ENCODE measurements at regions not wholly inside any gene's neighbourhood (a gene's known extent, or its start where the extent isn't known, plus 50 kb on each side); places are given as distances from the start of the nearest gene placed in this dataset.

DNA sequence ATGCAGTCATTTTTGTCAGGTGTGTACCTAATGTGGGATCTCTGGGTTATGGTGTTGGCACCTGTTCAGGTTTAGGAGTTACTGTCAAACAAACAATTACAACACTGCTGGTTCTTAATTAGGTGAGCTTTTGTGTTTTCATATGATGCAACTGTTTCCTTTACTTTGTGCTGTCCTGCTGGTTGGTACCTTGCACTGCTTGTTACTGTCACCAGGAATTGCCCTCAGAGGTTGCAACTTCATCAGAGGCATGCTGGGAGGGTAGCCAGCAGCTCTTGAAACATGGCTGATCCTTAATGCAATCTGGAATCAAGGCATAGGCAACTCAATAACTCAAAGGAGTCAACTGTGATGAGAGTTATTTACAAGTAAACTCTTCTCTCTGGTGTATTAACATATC is 400.3 kb downstream of the MIAT start:
- no peak overlapping the region for H3K4me3 Mint-ChIP-seq

More for the DNA sequence above, 400.3 kb downstream of the MIAT start:
- no peak overlapping the region for H3T11ph ChIP-seq (ENCODE audit: low read length)
- no peaks in the 10 kb centered on the region for H3K9me3 ChIP-seq (ENCODE audit: control insufficient read depth, low read depth, low read length)
- Mint-ChIP-seq H3K4me1 (peaks cover 0 to 10% of the 10 kb centered on the region in 2 experiments; a peak in 3 of 4 replicates), H3K27me3 (ENCODE audit: low read depth) (peaks cover 5% of the 10 kb centered on the region), H3K9me3 (no peaks in the 10 kb centered on the region), H3K27ac (no peak overlapping the region), H3K36me3 (ENCODE audit: insufficient read depth in 1 of 3, low read depth in 3 of 3) (no peaks in the 10 kb centered on the region)
- no peaks in the 10 kb centered on the region for H3K4me1 ChIP-seq (ENCODE audit: insufficient read depth, low read length)
- H3K56ac ChIP-seq (ENCODE audit: insufficient read length, low read depth, low read length) = no peak overlapping the region
- no peak overlapping the region for H2AFZ ChIP-seq (ENCODE audit: low read length)
- no peak overlapping the region for H2BK20ac ChIP-seq (ENCODE audit: low read depth, low read length, poor library complexity, severe bottlenecking)
- H2AK5ac ChIP-seq (ENCODE audit: insufficient read length, low read length) = no peak overlapping the region
- H2BK15ac ChIP-seq (ENCODE audit: low read depth, low read length) = no peak overlapping the region
- no peak overlapping the region for H4K91ac ChIP-seq (ENCODE audit: insufficient read length, low read depth, low read length)
- H3K27ac ChIP-seq (ENCODE audit: insufficient read length, low read depth, low read length) = no peak overlapping the region
- H3K79me1 ChIP-seq (ENCODE audit: insufficient read depth, low read depth, low read length, poor library complexity, severe bottlenecking) = no peaks in the 10 kb centered on the region
- no peak overlapping the region for H4K8ac ChIP-seq (replicated peaks; ENCODE audit: insufficient read length, low read depth, low read length)
- H2BK12ac ChIP-seq (ENCODE audit: insufficient read length, low read depth, low read length) = no peak overlapping the region
- H3K4me2 ChIP-seq (ENCODE audit: insufficient read depth, insufficient read length, low read length) = no peak overlapping the region
- no peak for DNase-seq
- TF ChIP-seq, protein P1, sequence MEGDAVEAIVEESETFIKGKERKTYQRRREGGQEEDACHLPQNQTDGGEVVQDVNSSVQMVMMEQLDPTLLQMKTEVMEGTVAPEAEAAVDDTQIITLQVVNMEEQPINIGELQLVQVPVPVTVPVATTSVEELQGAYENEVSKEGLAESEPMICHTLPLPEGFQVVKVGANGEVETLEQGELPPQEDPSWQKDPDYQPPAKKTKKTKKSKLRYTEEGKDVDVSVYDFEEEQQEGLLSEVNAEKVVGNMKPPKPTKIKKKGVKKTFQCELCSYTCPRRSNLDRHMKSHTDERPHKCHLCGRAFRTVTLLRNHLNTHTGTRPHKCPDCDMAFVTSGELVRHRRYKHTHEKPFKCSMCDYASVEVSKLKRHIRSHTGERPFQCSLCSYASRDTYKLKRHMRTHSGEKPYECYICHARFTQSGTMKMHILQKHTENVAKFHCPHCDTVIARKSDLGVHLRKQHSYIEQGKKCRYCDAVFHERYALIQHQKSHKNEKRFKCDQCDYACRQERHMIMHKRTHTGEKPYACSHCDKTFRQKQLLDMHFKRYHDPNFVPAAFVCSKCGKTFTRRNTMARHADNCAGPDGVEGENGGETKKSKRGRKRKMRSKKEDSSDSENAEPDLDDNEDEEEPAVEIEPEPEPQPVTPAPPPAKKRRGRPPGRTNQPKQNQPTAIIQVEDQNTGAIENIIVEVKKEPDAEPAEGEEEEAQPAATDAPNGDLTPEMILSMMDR (conservative IDR thresholded peaks at IDR 0.05) = no peak
- H3K79me2 ChIP-seq (ENCODE audit: insufficient read depth, low read length) = no peaks in the 10 kb centered on the region
- no peak overlapping the region for H3K23ac ChIP-seq (ENCODE audit: insufficient read length, low read depth, low read length)
- no peak overlapping the region for H3K14ac ChIP-seq (ENCODE audit: insufficient read depth, low read length)
- no peak overlapping the region for H3K4ac ChIP-seq (ENCODE audit: low read depth, low read length)
- H3K9ac ChIP-seq (ENCODE audit: extremely low read depth, insufficient read length, low read length) = no peak overlapping the region
- no peak overlapping the region for H2BK5ac ChIP-seq (ENCODE audit: insufficient read length, low read length)
- no peaks in the 10 kb centered on the region for H3K27me3 ChIP-seq (ENCODE audit: insufficient read depth, low read length)
- H3K18ac ChIP-seq (ENCODE audit: insufficient read length, low read depth, low read length) = no peak overlapping the region
- H2BK120ac ChIP-seq (ENCODE audit: low read depth, low read length, poor library complexity, severe bottlenecking) = no peak overlapping the region
- H4K20me1 ChIP-seq (ENCODE audit: control insufficient read depth, insufficient read depth, insufficient read length) = no peaks in the 10 kb centered on the region
- H4K5ac ChIP-seq (ENCODE audit: insufficient read length, low read depth, low read length) = no peak overlapping the region
- no peaks in the 10 kb centered on the region for H3K23me2 ChIP-seq (ENCODE audit: insufficient read length, low read depth, low read length, poor library complexity, severe bottlenecking)
